ENCODE measurements at regions not wholly inside any gene's neighbourhood (a gene's known extent, or its start where the extent isn't known, plus 50 kb on each side); places are given as distances from the start of the nearest gene placed in this dataset.
"Not testable (repeated sequence)": the region's sequence is repeated elsewhere in the genome, so short reads cannot be mapped to it uniquely, and the experiment has no call there.

DNA sequence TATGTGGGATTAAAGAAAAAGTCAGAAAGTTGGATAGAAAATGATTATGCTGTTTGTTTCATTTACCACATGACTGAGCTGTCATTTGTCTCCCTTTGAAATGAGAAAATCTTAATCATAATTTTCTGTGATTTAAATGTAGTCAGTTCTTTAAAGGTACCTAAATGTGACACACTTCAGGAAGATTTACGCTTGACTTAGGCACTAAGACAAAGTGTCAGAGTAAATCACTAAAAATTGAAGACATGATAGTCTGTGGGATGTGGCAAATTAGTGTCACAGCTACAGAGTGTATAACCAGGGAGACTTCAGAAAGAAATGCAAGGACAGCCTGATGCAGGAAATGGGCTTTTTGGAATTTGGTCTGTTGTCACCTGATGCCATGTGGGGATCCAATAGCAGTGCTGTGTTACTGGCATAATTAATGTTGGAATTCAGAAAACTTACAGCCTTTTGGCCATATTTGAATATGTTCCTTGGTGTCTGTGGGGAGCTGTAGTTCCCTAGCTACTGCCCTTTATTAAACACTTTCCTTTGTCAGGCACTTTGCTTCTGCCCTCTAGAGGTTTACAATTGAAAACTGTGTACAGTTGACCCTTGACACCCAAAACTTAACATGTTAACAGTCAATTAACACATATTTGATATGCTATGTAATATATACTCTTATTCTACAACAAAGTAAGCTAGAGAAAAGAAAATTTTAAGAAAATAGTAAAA, 493.8 kb downstream of the UTRN start:
- TF ChIP-seq, protein P1, sequence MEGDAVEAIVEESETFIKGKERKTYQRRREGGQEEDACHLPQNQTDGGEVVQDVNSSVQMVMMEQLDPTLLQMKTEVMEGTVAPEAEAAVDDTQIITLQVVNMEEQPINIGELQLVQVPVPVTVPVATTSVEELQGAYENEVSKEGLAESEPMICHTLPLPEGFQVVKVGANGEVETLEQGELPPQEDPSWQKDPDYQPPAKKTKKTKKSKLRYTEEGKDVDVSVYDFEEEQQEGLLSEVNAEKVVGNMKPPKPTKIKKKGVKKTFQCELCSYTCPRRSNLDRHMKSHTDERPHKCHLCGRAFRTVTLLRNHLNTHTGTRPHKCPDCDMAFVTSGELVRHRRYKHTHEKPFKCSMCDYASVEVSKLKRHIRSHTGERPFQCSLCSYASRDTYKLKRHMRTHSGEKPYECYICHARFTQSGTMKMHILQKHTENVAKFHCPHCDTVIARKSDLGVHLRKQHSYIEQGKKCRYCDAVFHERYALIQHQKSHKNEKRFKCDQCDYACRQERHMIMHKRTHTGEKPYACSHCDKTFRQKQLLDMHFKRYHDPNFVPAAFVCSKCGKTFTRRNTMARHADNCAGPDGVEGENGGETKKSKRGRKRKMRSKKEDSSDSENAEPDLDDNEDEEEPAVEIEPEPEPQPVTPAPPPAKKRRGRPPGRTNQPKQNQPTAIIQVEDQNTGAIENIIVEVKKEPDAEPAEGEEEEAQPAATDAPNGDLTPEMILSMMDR (IDR thresholded peaks at IDR 0.05; ENCODE audit: insufficient read depth, low read length), result no peak
- no peak overlapping the region for H3K4me3 ChIP-seq (ENCODE audit: low read depth, low read length)
- no peak for DNase-seq (ENCODE audit: low read depth)

DNA sequence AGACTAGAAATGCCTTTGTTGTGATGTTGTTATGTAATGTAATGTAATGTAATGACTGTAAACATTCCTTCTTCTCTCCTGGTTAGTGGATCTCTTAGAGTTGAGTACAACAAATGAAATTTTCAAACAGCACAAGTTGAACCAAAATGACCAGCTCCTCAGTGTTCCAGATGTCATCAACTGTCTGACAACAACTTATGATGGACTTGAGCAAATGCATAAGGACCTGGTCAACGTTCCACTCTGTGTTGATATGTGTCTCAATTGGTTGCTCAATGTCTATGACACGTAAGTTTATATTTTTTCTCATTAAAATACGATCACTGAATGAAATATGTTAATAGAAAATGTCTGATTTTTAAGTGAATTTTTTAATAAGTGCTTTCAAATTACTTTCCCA, 496.7 kb downstream of the UTRN start:
- TF ChIP-seq, protein P1 (IDR thresholded peaks at IDR 0.05; ENCODE audit: insufficient read depth, low read length), result no peak
- no peak overlapping the region for H3K4me3 ChIP-seq (ENCODE audit: low read depth, low read length)
- DNase-seq (ENCODE audit: low read depth), result no peak

DNA sequence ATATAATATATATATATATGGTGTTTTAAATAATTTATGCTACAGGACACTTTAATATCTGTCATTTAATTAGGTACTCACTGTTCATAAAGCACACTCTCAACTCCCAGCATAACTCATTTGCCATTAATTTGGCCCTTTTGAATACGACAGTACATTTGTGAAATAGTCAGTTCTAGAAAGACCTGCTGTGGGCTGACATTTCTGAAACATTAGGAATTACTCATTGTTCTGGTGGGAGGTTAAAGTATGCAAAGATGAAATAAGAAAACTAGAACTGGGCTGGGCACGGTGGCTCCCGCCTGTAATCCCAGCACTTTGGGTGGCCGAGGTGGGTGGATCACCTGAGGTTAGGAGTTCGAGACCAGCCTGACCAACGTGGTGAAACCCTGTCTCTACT, 497.5 kb downstream of the UTRN start:
- no peak overlapping the region for H3K4me3 ChIP-seq (ENCODE audit: low read depth, low read length)
- TF ChIP-seq, protein P1 (IDR thresholded peaks at IDR 0.05; ENCODE audit: insufficient read depth, low read length), result no peak
- no peak for DNase-seq (ENCODE audit: low read depth)

DNA sequence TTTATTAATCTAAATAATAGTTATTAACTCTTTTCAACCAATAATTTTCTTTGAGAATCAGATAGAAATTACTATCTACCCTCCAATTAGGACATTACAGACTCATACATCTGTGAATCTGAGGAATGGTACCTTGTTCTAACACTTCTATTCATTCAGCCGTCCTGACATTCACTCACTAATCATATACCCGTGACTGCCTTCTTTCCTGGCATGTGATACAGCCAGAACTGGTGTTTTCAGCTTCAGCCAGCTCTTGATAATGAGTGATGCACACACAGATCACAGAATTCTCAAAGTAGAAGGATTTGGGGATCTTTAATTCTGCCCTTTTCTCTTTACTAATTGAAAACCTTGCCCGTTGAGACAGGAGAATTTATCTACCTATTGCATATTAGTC, 499.9 kb downstream of the UTRN start:
- H3K4me3 ChIP-seq (ENCODE audit: low read depth, low read length), result no peak overlapping the region
- no peak for DNase-seq (ENCODE audit: low read depth)
- TF ChIP-seq, protein P1 (IDR thresholded peaks at IDR 0.05; ENCODE audit: insufficient read depth, low read length), result no peak

DNA sequence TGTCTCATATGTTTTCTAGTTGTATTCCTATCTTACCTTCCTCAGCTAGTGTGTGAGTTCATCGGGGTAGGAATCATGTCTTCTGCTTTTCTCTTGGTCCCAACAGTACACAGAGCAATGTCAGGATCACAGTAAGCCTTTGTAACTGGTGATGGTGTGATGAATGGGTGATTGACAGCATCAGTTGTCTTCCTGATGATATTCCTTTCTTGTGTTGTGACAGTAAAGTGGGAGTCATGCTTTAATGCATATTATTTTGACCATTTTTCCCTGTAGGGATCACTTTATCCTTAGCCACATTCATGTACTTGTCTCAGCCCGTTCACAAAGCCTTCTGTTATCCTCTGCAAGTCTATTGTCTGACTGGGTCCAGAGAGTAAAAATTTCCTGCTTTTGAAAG, 501.7 kb downstream of the UTRN start:
- TF ChIP-seq, protein P1 (IDR thresholded peaks at IDR 0.05; ENCODE audit: insufficient read depth, low read length), result no peak
- H3K4me3 ChIP-seq (ENCODE audit: low read depth, low read length), result no peak overlapping the region
- no peak for DNase-seq (ENCODE audit: low read depth)

DNA sequence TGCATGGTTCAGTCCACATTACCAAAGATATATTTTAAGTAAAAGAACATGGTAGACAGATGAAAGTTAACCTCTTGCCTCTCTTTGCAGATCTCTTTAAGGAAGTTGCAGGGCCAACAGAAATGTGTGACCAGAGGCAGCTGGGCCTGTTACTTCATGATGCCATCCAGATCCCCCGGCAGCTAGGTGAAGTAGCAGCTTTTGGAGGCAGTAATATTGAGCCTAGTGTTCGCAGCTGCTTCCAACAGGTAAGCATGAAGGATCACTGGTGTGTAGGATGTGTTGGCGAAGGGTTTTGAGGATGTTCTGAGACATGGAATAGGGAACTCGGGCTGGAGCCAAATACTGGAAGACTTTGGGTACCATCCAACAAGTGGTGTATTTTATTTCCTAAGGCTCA, 508.6 kb downstream of the UTRN start:
- no peak for DNase-seq (ENCODE audit: low read depth)
- TF ChIP-seq, protein P1 (IDR thresholded peaks at IDR 0.05; ENCODE audit: insufficient read depth, low read length), result no peak
- H3K4me3 ChIP-seq (ENCODE audit: low read depth, low read length), result no peak overlapping the region

DNA sequence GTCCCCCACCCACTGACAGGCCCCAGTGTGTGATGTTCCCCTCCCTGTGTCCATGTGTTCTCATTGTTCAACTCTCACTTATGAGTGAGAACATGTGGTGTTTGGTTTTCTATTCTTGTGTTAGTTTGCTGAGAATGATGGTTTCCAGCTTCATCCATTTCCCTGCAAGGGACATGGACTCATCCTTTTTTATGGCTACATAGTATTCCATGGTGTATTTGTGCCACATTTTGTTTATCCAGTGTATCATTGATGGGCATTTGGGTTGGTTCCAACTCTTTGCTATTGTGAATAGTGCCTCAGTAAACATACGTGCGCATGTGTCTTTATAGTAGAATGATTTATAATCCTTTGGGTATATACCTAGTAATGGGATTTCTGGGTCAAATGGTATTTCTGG, 509.9 kb downstream of the UTRN start:
- H3K4me3 ChIP-seq (ENCODE audit: low read depth, low read length); DNase-seq (ENCODE audit: low read depth): not testable (repeated sequence)

All from fibroblast of the aortic adventitia (primary cell).